Pancreas (tissue), 10 donors: ENCODE measurements at regions not wholly inside any gene's neighbourhood (a gene's known extent, or its start where the extent isn't known, plus 50 kb on each side); places are given as distances from the start of the nearest gene placed in this dataset.

Source experiments
- ATAC-seq, 4 donors: fragments of 200-7000 bp; cut with Tn5 transposase; one replicate each; pipeline versions ENCODE4 v1.8.0 to v1.9.1; 2020; ENCODE audit warnings: mild to moderate bottlenecking in 4 of 4, moderate library complexity in 4 of 4
- DNase-seq, 6 donors: peaks; one replicate each; pipeline ENCODE4 v3.0.0-alpha.2; 2020
- FAIRE-seq: peaks from 2 replicates; lab custom pipeline; 2012; peaks lifted over from hg19 to GRCh38; lab: Jason Lieb, UNC
- H3K27ac ChIP-seq, 4 donors: fragments of 200-600 bp; sonication (generic); 1 replicate in 3 of 4; 2 replicates in 1 of 4; pipeline versions ENCODE4 v1.5.0 to v1.8.0; 2020
- H3K27me3 ChIP-seq, 4 donors: fragments of 200-600 bp; one replicate each; pipeline ENCODE4 v1.8.0; 2021
- H3K36me3 ChIP-seq, 3 donors: fragments of 200-600 bp; sonication (generic) in 1 of 3; one replicate each; pipeline versions ENCODE4 v1.5.0 to v1.8.0; 2020 to 2021
- H3K4me1 ChIP-seq, 3 donors: fragments of 200-600 bp; one replicate each; pipeline ENCODE4 v1.8.0; 2021
- H3K4me3 ChIP-seq, 4 donors: fragments of 200-600 bp; sonication (generic) in 2 of 4; one replicate each; pipeline versions ENCODE4 v1.5.0 to v1.8.0; 2020 to 2021
- H3K9me3 ChIP-seq, 4 donors: fragments of 200-600 bp; one replicate each; pipeline ENCODE4 v1.8.0; 2021
- WGBS, 2 donors: extraction: QIAGEN DNeasy Blood & Tissue Kit; methylation state at CpG; one replicate each; pipeline ENCODE4 v1.1.7; 2013; 5-methylcytosine and 5-hydroxymethylcytosine counted together
- intact Hi-C, 3 donors: fragments of 100-400 bp; cut with DNase I; formaldehyde crosslinking; loops; one replicate each; pipeline versions ENCODE4 v1.11.1 to v1.14.2; 2022
- TF ChIP-seq, protein P1 (sequence below), 4 donors: fragments of 200-600 bp; sonication (generic) in 3 of 4; IDR thresholded peaks; one replicate each; pipeline versions ENCODE4 v1.5.0 to v1.8.0; 2021; ENCODE audit warnings: antibody characterized with exemption in 4 of 4
- donor health status: healthy with polysubstance abuse.
- donor health status: DM: no; HTN: no; CAD: no; lungs with moderate emphysema.
- donor health status: DM: no; HTN: no; CAD: no.
- donor health status: control.
- donor health status: control.
- donor health status: Bipolar disorder and iron deficiency.
- donor health status: DM: yes; HTN: yes; CAD: no.
- donor health status: DM: no; HTN: no; CAD: no.
- donor health status: DM: no; HTN: no; CAD: no.
- donor health status: DM: yes; HTN: yes; CAD: no.

DNA sequence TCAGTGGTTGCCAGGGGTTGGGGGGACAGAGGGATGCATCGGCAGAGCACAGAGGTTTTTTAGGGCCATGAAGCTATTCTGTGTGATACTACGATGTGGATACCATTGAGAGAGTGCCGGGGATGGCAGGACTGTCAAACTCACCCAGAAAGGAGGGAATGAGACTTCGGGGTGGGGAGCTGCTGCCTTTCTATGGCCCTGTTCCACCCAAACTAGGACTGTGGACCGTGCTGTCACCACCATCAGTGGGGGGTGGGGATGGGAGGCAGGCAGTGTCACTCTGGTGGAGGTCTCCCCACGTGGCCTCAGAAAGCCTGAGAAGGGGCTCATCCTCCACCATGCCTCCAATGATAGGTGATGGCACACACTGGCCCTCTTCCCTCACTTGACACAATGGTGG is 146.2 kb downstream of the PTPN20 start:
- no peak overlapping the region for H3K4me3 ChIP-seq
- WGBS, 2 donors: 79 to 82% methylated on average over 6 of the region's 6 CpGs
- DNase-seq (no peak), ATAC-seq (no peak), FAIRE-seq (no peak)
- no peaks in the 10 kb centered on the region for H3K9me3 ChIP-seq
- H3K4me1 ChIP-seq: no peaks in the 10 kb centered on the region
- no peaks in the 10 kb centered on the region for H3K36me3 ChIP-seq
- no peaks in the 10 kb centered on the region for H3K27me3 ChIP-seq
- H3K27ac ChIP-seq: no peak overlapping the region
- TF ChIP-seq, protein P1, sequence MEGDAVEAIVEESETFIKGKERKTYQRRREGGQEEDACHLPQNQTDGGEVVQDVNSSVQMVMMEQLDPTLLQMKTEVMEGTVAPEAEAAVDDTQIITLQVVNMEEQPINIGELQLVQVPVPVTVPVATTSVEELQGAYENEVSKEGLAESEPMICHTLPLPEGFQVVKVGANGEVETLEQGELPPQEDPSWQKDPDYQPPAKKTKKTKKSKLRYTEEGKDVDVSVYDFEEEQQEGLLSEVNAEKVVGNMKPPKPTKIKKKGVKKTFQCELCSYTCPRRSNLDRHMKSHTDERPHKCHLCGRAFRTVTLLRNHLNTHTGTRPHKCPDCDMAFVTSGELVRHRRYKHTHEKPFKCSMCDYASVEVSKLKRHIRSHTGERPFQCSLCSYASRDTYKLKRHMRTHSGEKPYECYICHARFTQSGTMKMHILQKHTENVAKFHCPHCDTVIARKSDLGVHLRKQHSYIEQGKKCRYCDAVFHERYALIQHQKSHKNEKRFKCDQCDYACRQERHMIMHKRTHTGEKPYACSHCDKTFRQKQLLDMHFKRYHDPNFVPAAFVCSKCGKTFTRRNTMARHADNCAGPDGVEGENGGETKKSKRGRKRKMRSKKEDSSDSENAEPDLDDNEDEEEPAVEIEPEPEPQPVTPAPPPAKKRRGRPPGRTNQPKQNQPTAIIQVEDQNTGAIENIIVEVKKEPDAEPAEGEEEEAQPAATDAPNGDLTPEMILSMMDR (IDR thresholded peaks at IDR 0.05): no peak
- intact Hi-C loops: no loop called here

DNA sequence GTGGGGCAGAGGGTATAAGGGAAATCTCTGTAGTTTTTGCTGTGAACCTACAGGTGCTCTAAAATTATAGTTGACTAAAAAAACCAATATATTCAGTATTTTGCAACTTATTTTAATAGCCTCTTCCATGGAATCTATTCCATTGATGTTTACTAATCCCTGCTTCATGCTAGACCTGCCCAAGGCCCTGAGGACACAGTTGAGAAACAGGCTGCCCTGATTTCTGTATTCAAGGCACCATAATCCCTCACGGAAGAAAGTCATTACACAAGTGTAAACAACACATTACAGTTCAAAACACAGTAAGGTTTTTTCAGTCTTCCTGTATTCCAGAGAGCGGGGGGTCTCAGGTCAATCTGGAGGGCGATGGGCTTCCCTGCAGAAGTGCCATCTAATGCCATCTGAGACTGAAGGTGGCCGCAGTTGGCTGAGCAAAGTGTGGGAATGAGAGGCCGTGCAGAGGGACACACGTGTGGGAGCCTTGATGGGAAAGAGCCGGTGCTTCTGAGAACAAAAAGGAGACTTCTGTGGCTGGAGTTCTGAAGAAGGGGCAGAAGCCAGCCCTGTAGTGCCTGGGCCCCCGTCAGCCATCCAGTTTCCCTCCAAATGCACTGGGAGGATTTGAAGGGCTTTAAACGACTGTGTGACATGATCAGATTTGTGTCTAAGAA is 146.9 kb downstream of the PTPN20 start:
- WGBS, 2 donors: 75 to 81% methylated on average over 9 of the region's 9 CpGs
- no peak for ATAC-seq
- Histone ChIP-seq H3K4me3 (no peak overlapping the region), H3K27ac (no peak overlapping the region), H3K27me3 (no peaks in the 10 kb centered on the region), H3K9me3 (no peaks in the 10 kb centered on the region), H3K36me3 (no peaks in the 10 kb centered on the region), H3K4me1 (no peaks in the 10 kb centered on the region)
- intact Hi-C loops: no loop called here
- FAIRE-seq: no peak
- TF ChIP-seq, protein P1 (IDR thresholded peaks at IDR 0.05): no peak
- DNase-seq: no peak

DNA sequence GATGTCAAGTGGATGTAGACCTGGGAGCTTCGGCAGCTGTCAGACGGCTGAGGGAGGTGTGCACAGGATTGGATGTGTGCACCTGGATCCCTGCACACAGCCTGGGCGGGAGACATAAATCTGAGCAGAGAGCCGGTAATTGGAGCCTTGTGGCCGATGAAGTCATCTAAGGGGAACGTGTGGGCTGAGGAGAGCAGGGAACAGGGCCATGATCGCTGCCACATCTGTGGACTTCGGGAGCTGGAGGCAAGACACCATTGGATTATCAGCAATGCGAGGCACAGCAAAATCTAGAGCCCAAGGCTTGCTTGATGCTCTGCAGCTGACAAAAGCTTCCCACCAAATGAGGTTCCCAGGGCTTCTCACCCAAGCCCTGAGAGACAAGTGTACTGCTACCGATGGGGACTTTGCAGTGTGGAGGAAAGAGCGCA is 147.7 kb downstream of the PTPN20 start:
- intact Hi-C loops: no loop called here
- FAIRE-seq (no peak), DNase-seq (no peak), ATAC-seq (no peak)
- 83 to 84% methylated on average over 11 of the region's 11 CpGs for WGBS, 2 donors
- H3K4me3 ChIP-seq: no peak overlapping the region
- TF ChIP-seq, protein P1 (IDR thresholded peaks at IDR 0.05): no peak
- no peaks in the 10 kb centered on the region for H3K27me3 ChIP-seq
- H3K27ac ChIP-seq: no peak overlapping the region
- H3K9me3 ChIP-seq: no peaks in the 10 kb centered on the region
- H3K36me3 ChIP-seq: no peaks in the 10 kb centered on the region
- no peaks in the 10 kb centered on the region for H3K4me1 ChIP-seq

DNA sequence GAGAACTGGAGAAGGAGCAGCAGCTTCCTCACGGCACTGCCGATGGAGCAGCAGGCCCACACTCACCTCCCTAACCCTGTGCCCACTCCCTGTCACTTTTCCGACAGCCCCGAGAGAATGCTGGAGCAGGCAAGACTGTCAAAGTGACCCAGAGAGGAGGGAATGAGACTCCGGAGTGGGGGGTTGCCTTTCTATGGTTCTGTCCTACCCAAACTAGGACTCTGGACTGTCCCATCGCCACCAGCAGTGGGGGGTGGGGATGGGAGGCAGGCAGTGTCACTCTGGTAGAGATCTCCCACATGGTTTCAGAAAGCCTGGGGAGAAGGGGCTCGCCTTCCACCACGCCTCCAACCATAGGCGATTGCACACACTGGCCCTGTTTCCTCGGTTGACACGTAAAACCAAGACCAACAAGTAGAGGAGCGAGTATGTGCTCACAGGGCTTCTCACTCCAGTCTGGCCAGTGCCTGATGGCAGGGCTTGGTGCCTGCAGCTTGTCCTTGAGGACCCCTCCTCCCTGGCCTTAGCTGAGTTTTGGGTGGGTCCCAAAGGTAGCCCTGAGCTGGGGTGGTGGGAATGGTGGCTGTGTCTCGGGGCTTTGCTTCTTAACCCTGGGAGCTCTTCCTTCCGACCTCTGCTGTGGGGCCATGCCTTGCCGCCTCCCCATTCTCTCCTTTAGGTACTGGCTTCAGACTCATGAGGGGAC is 148.5 kb downstream of the PTPN20 start:
- 87 to 89% methylated on average over 15 of the region's 15 CpGs for WGBS, 2 donors
- Histone ChIP-seq H3K36me3 (no peaks in the 10 kb centered on the region), H3K27me3 (no peaks in the 10 kb centered on the region), H3K4me1 (no peaks in the 10 kb centered on the region), H3K4me3 (no peak overlapping the region), H3K9me3 (no peaks in the 10 kb centered on the region), H3K27ac (no peak overlapping the region)
- ATAC-seq (no peak), DNase-seq (no peak), FAIRE-seq (no peak)
- intact Hi-C loops: no loop called here
- TF ChIP-seq, protein P1 (IDR thresholded peaks at IDR 0.05): no peak

DNA sequence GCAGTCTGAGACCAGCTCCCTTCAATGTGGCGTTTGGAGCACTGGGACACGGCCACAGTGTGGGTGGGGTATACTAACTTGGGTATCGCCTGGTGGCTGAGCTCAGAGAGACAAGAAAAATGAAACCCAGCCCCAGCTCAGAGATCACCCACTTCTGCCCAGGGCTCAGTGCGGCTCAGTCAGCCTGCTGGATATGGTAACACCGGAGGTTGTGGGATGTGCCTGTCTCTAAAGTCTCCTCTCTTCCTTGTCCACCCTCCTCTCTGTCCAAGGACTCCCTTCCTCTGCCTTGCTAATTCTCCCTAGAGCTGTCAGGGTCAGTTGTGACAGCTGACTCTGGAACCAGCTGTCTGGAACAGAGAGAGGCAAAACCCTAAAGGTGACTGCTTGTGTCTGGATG is 149.1 kb downstream of the PTPN20 start:
- no peaks in the 10 kb centered on the region for H3K36me3 ChIP-seq
- intact Hi-C loops: no loop called here
- no peaks in the 10 kb centered on the region for H3K9me3 ChIP-seq
- H3K27ac ChIP-seq: no peak overlapping the region
- no peak for FAIRE-seq
- TF ChIP-seq, protein P1 (IDR thresholded peaks at IDR 0.05): no peak
- WGBS, 2 donors: 84 to 86% methylated on average over 5 of the region's 5 CpGs
- no peak for ATAC-seq
- DNase-seq: no peak
- no peak overlapping the region for H3K4me3 ChIP-seq
- H3K4me1 ChIP-seq: no peaks in the 10 kb centered on the region
- H3K27me3 ChIP-seq: no peaks in the 10 kb centered on the region
